ENCODE measurements at regions not wholly inside any gene's neighbourhood (a gene's known extent, or its start where the extent isn't known, plus 50 kb on each side); places are given as distances from the start of the nearest gene placed in this dataset.

- DNase-seq (no peak), ATAC-seq (no peak)
- no peaks in the 10 kb centered on the region for H3K9me3 ChIP-seq (ENCODE audit: low read length)
- H3K9me2 ChIP-seq (replicated peaks; ENCODE audit: low read length): no peaks in the 10 kb centered on the region
- H3K27ac ChIP-seq (ENCODE audit: low read length): no peak overlapping the region
- intact Hi-C loops (cut with micrococcal nuclease): loop anchor here (10.0 kb wide), 1 partner anchor 162 kb away; the partner anchor contains the start of gene SLC7A11
- no peaks in the 10 kb centered on the region for H3K79me2 ChIP-seq (ENCODE audit: low read length)
- peaks cover 15% of the 10 kb centered on the region for H3K4me1 ChIP-seq (ENCODE audit: insufficient read depth, low read length)
- H3K4me3 ChIP-seq (ENCODE audit: low read length): no peak overlapping the region
- H2AFZ ChIP-seq (ENCODE audit: low read length): no peak overlapping the region
- no peaks in the 10 kb centered on the region for H3F3A ChIP-seq (ENCODE audit: low read length, unreplicated experiment)
- no peaks in the 10 kb centered on the region for H3K36me3 ChIP-seq (ENCODE audit: low read depth, low read length)
- no peak overlapping the region for H3K9ac ChIP-seq (ENCODE audit: low read length)
- H4K20me1 ChIP-seq (ENCODE audit: low read length): no peaks in the 10 kb centered on the region
- ChIA-PET POLR2A (ENCODE audit: unreplicated experiment) (no interaction called here), CTCF (no interaction called here)
- H3K27me3 ChIP-seq (ENCODE audit: low read length): no peaks in the 10 kb centered on the region
- BruUV-seq (replicated peaks): no TSS peak
- TF ChIP-seq EZH2 (IDR thresholded peaks at IDR 0.05; ENCODE audit: low read length, unreplicated experiment): no peak
- no peak overlapping the region for H3K4me2 ChIP-seq (ENCODE audit: low read length)
These were observed 164.7 kb upstream of the SLC7A11 start for GRCh38 chr4:138406876-138407275.

- peak; percentile 31; the same call in 1 of the 2 replicates for ATAC-seq
These were observed 163.9 kb upstream of the SLC7A11 start for GRCh38 chr4:138405934-138406567.

DNA sequence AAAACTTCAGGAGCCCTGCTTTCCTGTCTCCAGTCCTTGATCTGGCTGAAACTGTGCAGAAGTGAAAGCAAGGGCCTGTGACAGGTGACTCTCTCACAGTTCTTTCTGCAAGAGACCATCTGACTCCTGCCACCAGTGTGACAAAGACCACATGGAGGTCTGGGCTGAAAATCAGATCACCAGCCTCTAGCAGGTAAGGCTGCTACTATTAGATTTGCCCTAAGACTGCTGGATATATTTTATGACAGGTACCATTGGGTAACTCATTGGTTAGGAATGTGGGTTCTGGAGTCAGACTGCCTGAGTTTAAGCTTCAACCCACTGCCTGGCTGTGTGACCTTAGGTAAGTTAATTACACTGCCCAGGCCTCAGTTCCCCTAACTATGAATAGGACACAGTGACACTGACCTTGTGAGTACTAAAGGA is 163.3 kb upstream of the SLC7A11 start:
- Histone ChIP-seq H3K4me1 (ENCODE audit: insufficient read depth, low read length) (peaks cover 15% of the 10 kb centered on the region), H3K4me3 (ENCODE audit: low read length) (no peak overlapping the region), H3K9me2 (replicated peaks; ENCODE audit: low read length) (no peaks in the 10 kb centered on the region), H3F3A (ENCODE audit: low read length, unreplicated experiment) (no peaks in the 10 kb centered on the region), H2AFZ (ENCODE audit: low read length) (no peak overlapping the region), H3K9ac (ENCODE audit: low read length) (no peak overlapping the region), H3K27ac (ENCODE audit: low read length) (no peak overlapping the region), H3K79me2 (ENCODE audit: low read length) (no peaks in the 10 kb centered on the region), H3K4me2 (ENCODE audit: low read length) (peak overlapping the region; percentile 19), H3K27me3 (ENCODE audit: low read length) (no peaks in the 10 kb centered on the region), H3K36me3 (ENCODE audit: low read depth, low read length) (no peaks in the 10 kb centered on the region), H4K20me1 (ENCODE audit: low read length) (no peaks in the 10 kb centered on the region), H3K9me3 (ENCODE audit: low read length) (no peaks in the 10 kb centered on the region)
- BruUV-seq (replicated peaks): no TSS peak
- POLR2A ChIA-PET (ENCODE audit: unreplicated experiment): interaction anchor here (0.6 kb wide), 1 partner anchor 60 kb away, joined by 3 read pairs; no protein-coding TSS in a partner anchor
- intact Hi-C loops (cut with micrococcal nuclease): loop anchor here (10.0 kb wide), 1 partner anchor 161 kb away; the partner anchor contains the start of gene SLC7A11
- no peak for TF ChIP-seq EZH2 (IDR thresholded peaks at IDR 0.05; ENCODE audit: low read length, unreplicated experiment)
- no peak for TF ChIP-seq EZH2phosphoT487 (IDR thresholded peaks at IDR 0.05; ENCODE audit: borderline replicate concordance, low read length)
- TF ChIP-seq, protein P1, sequence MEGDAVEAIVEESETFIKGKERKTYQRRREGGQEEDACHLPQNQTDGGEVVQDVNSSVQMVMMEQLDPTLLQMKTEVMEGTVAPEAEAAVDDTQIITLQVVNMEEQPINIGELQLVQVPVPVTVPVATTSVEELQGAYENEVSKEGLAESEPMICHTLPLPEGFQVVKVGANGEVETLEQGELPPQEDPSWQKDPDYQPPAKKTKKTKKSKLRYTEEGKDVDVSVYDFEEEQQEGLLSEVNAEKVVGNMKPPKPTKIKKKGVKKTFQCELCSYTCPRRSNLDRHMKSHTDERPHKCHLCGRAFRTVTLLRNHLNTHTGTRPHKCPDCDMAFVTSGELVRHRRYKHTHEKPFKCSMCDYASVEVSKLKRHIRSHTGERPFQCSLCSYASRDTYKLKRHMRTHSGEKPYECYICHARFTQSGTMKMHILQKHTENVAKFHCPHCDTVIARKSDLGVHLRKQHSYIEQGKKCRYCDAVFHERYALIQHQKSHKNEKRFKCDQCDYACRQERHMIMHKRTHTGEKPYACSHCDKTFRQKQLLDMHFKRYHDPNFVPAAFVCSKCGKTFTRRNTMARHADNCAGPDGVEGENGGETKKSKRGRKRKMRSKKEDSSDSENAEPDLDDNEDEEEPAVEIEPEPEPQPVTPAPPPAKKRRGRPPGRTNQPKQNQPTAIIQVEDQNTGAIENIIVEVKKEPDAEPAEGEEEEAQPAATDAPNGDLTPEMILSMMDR (conservative IDR thresholded peaks at IDR 0.05; ENCODE audit: low read depth, low read length): no peak
- peak; percentile 71 for ATAC-seq
- CTCF ChIA-PET: no interaction called here
- DNase-seq: peak; percentile 62

More at GRCh38 chr4:138405934-138406567, 163.9 kb upstream of the SLC7A11 start:
- peak overlapping the region; percentile 19 for H3K4me2 ChIP-seq (ENCODE audit: low read length)
- H2AFZ ChIP-seq (ENCODE audit: low read length): no peak overlapping the region
- H3K27ac ChIP-seq (ENCODE audit: low read length): no peak overlapping the region
- H3K9me3 ChIP-seq (ENCODE audit: low read length): no peaks in the 10 kb centered on the region
- POLR2A ChIA-PET (ENCODE audit: unreplicated experiment): interaction anchor here (0.6 kb wide), 1 partner anchor 60 kb away, joined by 3 read pairs; no protein-coding TSS in a partner anchor
- TF ChIP-seq EZH2 (IDR thresholded peaks at IDR 0.05; ENCODE audit: low read length, unreplicated experiment) (no peak), EZH2phosphoT487 (IDR thresholded peaks at IDR 0.05; ENCODE audit: borderline replicate concordance, low read length) (no peak)
- TF ChIP-seq, protein P1 (conservative IDR thresholded peaks at IDR 0.05; ENCODE audit: low read depth, low read length): no peak
- no peaks in the 10 kb centered on the region for H3K36me3 ChIP-seq (ENCODE audit: low read depth, low read length)
- no peaks in the 10 kb centered on the region for H3K79me2 ChIP-seq (ENCODE audit: low read length)
- no peaks in the 10 kb centered on the region for H3K27me3 ChIP-seq (ENCODE audit: low read length)
- peak; percentile 49 for DNase-seq
- intact Hi-C loops (cut with micrococcal nuclease): loop anchor here (10.0 kb wide), 1 partner anchor 161 kb away; the partner anchor contains the start of gene SLC7A11
- BruUV-seq (replicated peaks): no TSS peak
- CTCF ChIA-PET: no interaction called here
- H3K4me3 ChIP-seq (ENCODE audit: low read length): no peak overlapping the region
- peaks cover 15% of the 10 kb centered on the region for H3K4me1 ChIP-seq (ENCODE audit: insufficient read depth, low read length)
- no peaks in the 10 kb centered on the region for H3F3A ChIP-seq (ENCODE audit: low read length, unreplicated experiment)
- no peaks in the 10 kb centered on the region for H4K20me1 ChIP-seq (ENCODE audit: low read length)
- H3K9me2 ChIP-seq (replicated peaks; ENCODE audit: low read length): no peaks in the 10 kb centered on the region
- H3K9ac ChIP-seq (ENCODE audit: low read length): no peak overlapping the region

All from PC-3 (cell line).